Hepatocyte (in vitro differentiated cells): ENCODE measurements at regions not wholly inside any gene's neighbourhood (a gene's known extent, or its start where the extent isn't known, plus 50 kb on each side); places are given as distances from the start of the nearest gene placed in this dataset.

Experiments used
- EZH2 ChIP-seq: fragments of 200-600 bp; sonication (generic); IDR thresholded peaks from 2 replicates; pipeline ENCODE4 v1.6.1; 2016; ENCODE audit warnings: antibody characterized with exemption, mild to moderate bottlenecking, borderline replicate concordance
- TF ChIP-seq, protein P1 (sequence below): fragments of 200-600 bp; sonication (generic); IDR thresholded peaks from 2 replicates; pipeline ENCODE4 v1.5.1; 2016; ENCODE audit warnings: antibody characterized with exemption, mild to moderate bottlenecking; ENCODE audit not compliant: poor library complexity

DNA sequence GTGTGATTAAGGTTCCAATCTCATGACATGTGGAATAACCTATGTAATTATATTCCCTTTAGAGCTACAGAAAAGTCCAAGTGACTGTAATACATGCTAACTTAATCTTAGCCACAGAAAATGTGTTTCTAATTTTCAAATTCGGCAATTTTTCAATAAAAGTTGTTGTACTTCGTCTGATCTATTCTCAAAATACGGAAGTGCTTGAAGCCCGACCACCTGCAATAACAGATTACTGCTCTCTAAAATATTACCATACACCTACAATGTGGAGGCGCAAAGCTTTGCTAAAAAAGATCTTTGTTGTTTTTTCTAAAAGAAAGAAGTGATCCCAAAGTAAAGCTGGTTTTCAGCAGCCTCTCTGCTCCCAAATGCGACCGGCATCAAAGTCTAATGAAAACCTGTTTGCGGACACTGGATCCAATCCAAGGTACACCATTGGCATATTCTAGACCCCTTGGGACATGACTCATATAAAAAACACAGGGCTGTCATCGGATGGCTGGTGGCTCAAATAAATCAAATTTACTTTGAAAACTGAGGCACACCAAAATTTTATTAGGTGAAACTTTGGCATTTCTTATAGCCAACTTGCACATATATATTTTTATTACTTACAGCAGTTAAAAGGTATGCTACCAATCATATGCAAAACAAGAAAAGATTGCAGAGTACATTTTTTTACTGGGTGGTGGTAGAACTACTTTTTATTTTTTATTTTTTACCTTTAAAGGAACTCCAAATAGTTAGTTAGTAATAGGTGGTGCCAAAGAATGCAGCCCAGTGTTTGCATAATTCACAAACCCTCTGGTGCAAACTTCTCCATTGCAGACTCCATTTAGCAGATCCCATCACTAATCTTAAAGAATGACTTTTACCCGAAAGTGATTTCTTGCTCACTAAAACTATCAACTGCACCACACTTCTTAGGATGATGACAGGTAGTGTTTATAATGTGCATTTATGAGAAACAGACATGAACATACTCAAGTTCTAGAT lies 118.7 kb upstream of the TBX18 start:
- TF ChIP-seq EZH2, result no peak
- TF ChIP-seq, protein P1, sequence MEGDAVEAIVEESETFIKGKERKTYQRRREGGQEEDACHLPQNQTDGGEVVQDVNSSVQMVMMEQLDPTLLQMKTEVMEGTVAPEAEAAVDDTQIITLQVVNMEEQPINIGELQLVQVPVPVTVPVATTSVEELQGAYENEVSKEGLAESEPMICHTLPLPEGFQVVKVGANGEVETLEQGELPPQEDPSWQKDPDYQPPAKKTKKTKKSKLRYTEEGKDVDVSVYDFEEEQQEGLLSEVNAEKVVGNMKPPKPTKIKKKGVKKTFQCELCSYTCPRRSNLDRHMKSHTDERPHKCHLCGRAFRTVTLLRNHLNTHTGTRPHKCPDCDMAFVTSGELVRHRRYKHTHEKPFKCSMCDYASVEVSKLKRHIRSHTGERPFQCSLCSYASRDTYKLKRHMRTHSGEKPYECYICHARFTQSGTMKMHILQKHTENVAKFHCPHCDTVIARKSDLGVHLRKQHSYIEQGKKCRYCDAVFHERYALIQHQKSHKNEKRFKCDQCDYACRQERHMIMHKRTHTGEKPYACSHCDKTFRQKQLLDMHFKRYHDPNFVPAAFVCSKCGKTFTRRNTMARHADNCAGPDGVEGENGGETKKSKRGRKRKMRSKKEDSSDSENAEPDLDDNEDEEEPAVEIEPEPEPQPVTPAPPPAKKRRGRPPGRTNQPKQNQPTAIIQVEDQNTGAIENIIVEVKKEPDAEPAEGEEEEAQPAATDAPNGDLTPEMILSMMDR, result no peak
